ENCODE measurements at regions not wholly inside any gene's neighbourhood (a gene's known extent, or its start where the extent isn't known, plus 50 kb on each side); places are given as distances from the start of the nearest gene placed in this dataset.

DNA sequence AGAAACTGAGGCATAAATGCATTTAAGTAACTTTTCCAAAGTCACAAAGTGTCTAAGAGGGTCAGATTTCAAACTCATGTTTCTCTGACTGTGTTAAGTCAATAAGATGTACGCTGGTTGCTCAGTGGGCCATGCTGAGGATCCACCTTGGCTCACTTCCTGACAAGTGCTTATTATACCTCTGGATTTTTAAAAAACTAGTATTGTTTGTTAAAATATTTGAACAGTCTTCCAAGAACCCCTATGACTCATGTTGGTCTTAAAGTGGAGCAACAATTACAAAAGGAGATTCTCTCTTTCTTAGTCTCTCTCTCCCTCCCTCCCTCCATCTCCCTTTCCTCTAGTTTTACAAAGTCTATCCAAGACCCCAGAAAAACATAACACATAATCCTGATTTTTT, 1050.2 kb downstream of the AGBL1 start:
- H3K27me3 ChIP-seq: no peaks in the 10 kb centered on the region
- H3K9me3 ChIP-seq: no peaks in the 10 kb centered on the region
- intact Hi-C loops (cut with DNase I; ENCODE audit: low total_unique reads): no loop called here
- no peak for DNase-seq
- no peaks in the 10 kb centered on the region for H3K4me1 ChIP-seq
- TF ChIP-seq, protein P1, sequence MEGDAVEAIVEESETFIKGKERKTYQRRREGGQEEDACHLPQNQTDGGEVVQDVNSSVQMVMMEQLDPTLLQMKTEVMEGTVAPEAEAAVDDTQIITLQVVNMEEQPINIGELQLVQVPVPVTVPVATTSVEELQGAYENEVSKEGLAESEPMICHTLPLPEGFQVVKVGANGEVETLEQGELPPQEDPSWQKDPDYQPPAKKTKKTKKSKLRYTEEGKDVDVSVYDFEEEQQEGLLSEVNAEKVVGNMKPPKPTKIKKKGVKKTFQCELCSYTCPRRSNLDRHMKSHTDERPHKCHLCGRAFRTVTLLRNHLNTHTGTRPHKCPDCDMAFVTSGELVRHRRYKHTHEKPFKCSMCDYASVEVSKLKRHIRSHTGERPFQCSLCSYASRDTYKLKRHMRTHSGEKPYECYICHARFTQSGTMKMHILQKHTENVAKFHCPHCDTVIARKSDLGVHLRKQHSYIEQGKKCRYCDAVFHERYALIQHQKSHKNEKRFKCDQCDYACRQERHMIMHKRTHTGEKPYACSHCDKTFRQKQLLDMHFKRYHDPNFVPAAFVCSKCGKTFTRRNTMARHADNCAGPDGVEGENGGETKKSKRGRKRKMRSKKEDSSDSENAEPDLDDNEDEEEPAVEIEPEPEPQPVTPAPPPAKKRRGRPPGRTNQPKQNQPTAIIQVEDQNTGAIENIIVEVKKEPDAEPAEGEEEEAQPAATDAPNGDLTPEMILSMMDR (IDR thresholded peaks at IDR 0.05): no peak
- no peak overlapping the region for H3K4me3 ChIP-seq
- no peaks in the 10 kb centered on the region for H3K36me3 ChIP-seq
- H3K27ac ChIP-seq: no peak overlapping the region

DNA sequence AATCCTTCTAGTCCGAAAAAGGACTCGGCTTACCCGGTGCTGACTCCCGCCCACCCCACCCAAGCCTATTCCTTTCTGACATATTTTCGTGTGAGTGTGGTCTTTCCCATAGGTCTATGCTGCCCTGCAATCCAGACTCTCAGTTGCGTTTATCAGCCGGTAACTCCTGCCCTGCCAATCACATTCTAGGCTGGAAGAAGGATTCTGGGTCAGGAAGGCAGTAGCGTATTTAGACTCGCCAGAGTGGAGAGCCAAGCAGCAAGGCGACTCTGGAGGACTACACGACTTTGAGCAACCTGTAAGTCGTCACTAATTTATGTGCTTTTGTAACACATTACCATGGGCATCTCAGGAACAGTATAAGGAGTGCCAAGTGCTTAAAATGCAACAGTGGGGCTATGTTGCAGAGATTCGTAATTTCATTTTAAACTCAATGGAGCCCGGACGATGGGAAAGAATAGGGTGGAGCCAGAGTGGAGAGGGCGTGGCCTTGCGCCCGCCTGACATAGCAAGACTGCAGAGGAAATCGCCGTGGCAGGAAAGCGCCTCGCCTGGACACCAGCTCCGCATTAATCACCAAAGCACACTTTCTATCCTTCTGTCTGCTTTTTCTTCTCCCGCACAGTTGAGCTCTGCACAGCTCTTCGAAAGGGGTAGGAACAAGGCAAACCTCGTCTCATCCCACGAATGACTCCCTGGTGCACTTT, 1044.2 kb downstream of the AGBL1 start:
- intact Hi-C loops (cut with DNase I; ENCODE audit: low total_unique reads): no loop called here
- Histone ChIP-seq H3K27ac (no peak overlapping the region), H3K4me1 (no peaks in the 10 kb centered on the region), H3K9me3 (no peaks in the 10 kb centered on the region), H3K4me3 (no peak overlapping the region), H3K27me3 (no peaks in the 10 kb centered on the region), H3K36me3 (no peaks in the 10 kb centered on the region)
- no peak for DNase-seq
- TF ChIP-seq, protein P1 (IDR thresholded peaks at IDR 0.05): no peak

DNA sequence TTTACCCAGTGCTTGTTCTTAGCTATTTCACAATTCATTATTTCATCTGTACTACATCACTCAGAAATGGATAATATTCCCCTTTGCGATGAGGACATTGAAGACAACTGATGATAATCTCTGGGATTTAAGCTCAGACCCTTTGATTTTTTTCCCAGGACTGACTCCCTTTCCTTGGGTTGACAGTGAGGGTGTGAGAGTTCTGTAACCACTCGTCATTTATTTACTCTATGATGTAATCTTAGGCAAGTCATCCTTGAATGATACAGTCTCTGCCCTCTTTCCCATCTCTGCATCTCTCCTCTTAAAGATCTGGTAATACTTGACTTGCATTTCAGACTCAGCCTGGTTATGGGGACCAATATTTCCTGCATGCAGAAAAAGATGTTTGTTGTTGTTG, 1041.7 kb downstream of the AGBL1 start:
- Histone ChIP-seq H3K4me3 (no peak overlapping the region), H3K36me3 (no peaks in the 10 kb centered on the region), H3K4me1 (no peaks in the 10 kb centered on the region), H3K27ac (no peak overlapping the region), H3K9me3 (no peaks in the 10 kb centered on the region), H3K27me3 (no peaks in the 10 kb centered on the region)
- intact Hi-C loops (cut with DNase I; ENCODE audit: low total_unique reads): no loop called here
- TF ChIP-seq, protein P1 (IDR thresholded peaks at IDR 0.05): no peak
- DNase-seq: no peak

DNA sequence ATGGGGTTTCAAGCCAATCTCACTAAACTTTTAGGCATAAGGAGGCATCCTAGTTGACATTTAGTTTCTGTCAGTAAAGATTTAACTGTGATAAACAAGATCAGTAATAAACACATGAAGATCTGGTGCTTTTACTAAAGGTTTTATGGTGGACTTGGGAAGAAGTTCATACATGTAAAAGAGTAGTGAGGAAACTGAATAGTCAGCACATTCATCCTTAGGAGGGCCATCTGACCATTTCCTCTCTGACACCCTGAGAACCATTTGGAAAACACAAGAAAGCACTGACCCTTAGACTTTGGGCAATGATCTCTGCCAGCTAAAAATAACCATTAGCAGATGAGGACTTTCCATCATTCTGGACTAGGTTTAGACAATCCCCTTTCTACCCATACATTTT, 1040.9 kb downstream of the AGBL1 start:
- Histone ChIP-seq H3K27me3 (no peaks in the 10 kb centered on the region), H3K4me3 (no peak overlapping the region), H3K9me3 (no peaks in the 10 kb centered on the region), H3K4me1 (no peaks in the 10 kb centered on the region), H3K36me3 (no peaks in the 10 kb centered on the region), H3K27ac (no peak overlapping the region)
- intact Hi-C loops (cut with DNase I; ENCODE audit: low total_unique reads): no loop called here
- TF ChIP-seq, protein P1 (IDR thresholded peaks at IDR 0.05): no peak
- no peak for DNase-seq

DNA sequence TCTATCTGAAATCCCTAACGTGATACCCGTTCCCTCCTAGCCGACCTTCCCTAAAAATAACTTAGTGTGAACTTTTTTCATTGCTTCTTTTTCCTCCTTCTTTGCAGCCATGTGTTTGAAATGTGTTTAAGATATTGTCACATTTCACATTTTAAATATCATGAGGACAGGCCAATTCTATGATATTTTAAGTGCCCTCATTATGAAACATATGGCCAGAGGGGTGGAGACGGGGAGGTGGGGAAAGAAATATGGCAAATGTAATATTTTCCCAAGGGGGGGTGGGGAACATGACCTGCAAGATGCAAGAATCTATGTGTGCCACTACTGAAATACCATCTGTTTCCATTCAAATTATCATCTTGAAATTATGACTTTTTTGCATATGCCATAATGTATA, 1039.2 kb downstream of the AGBL1 start:
- H3K4me1 ChIP-seq: no peaks in the 10 kb centered on the region
- no peak for DNase-seq
- TF ChIP-seq, protein P1 (IDR thresholded peaks at IDR 0.05): no peak
- H3K27me3 ChIP-seq: no peaks in the 10 kb centered on the region
- intact Hi-C loops (cut with DNase I; ENCODE audit: low total_unique reads): no loop called here
- no peaks in the 10 kb centered on the region for H3K36me3 ChIP-seq
- no peaks in the 10 kb centered on the region for H3K9me3 ChIP-seq
- no peak overlapping the region for H3K27ac ChIP-seq
- no peak overlapping the region for H3K4me3 ChIP-seq

DNA sequence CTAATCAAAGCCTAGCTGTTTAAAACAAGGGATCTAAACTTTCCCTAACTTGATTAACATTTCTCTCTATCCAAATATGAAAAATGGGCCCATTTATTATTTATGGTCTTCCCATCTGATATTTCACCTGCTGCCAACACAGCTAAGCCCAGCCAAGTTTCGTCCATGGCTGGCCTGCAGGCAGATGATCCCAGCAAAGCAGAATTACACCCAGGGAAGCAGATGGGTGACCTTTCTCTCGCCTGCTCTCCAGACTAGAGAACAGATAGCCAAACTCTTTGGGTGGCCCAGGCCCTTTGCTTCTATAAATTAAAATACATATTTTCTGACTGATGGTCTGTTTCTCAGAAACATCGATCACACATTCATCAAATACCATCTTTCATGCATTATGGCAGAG, 1038.8 kb downstream of the AGBL1 start:
- TF ChIP-seq, protein P1 (IDR thresholded peaks at IDR 0.05): no peak

More for the DNA sequence above, 1038.8 kb downstream of the AGBL1 start:
- no peaks in the 10 kb centered on the region for H3K4me1 ChIP-seq
- no peak for DNase-seq
- no peak overlapping the region for H3K4me3 ChIP-seq
- no peaks in the 10 kb centered on the region for H3K27me3 ChIP-seq
- intact Hi-C loops (cut with DNase I; ENCODE audit: low total_unique reads): no loop called here
- H3K9me3 ChIP-seq: no peaks in the 10 kb centered on the region
- no peaks in the 10 kb centered on the region for H3K36me3 ChIP-seq
- H3K27ac ChIP-seq: no peak overlapping the region

Measured in tibial artery (tissue), 4 donors.